Thyroid gland (tissue), 4 donors: ENCODE measurements at regions not wholly inside any gene's neighbourhood (a gene's known extent, or its start where the extent isn't known, plus 50 kb on each side); places are given as distances from the start of the nearest gene placed in this dataset.

Experiments
- DNase-seq, 2 donors: peaks; one replicate each; pipeline ENCODE4 v3.0.0-alpha.2; 2019
- H3K27ac ChIP-seq, 3 donors: fragments of 200-600 bp; sonication (generic); 1 replicate in 2 of 3; 2 replicates in 1 of 3; pipeline ENCODE4 v1.5.1; 2016 to 2019; ENCODE audit warnings: mild to moderate bottlenecking in 1 of 3, moderate library complexity in 1 of 3
- H3K27me3 ChIP-seq: fragments of 200-600 bp; sonication (generic); one replicate; pipeline ENCODE4 v1.5.1; 2019
- H3K36me3 ChIP-seq, 2 donors: fragments of 200-600 bp; sonication (generic); one replicate each; pipeline ENCODE4 v1.5.1; 2016 to 2019
- H3K4me1 ChIP-seq, 2 donors: fragments of 200-600 bp; sonication (generic); one replicate each; pipeline ENCODE4 v1.5.1; 2017 to 2019
- H3K4me3 ChIP-seq, 3 donors: fragments of 200-600 bp; sonication (generic); replicated peaks in 1 of 3; 1 replicate in 2 of 3; 2 replicates in 1 of 3; pipeline ENCODE4 v1.5.1; 2016; ENCODE audit warnings: mild to moderate bottlenecking in 1 of 3
- H3K9me3 ChIP-seq: fragments of 200-600 bp; sonication (generic); one replicate; pipeline ENCODE4 v1.5.1; 2017
- POLR2A ChIP-seq, 2 donors: fragments of 450-650 bp; IDR thresholded peaks; one replicate each; pipeline ENCODE4 v1.6.1; 2017; ENCODE audit warnings: antibody characterized with exemption in 2 of 2, mild to moderate bottlenecking in 2 of 2, moderate library complexity in 1 of 2
- WGBS, 2 donors: methylation state at CpG; one replicate each; pipeline ENCODE4 v1.1.5; 2017; 5-methylcytosine and 5-hydroxymethylcytosine counted together
- intact Hi-C: fragments of 100-400 bp; cut with DNase I; formaldehyde crosslinking; loops from one replicate; pipeline ENCODE4 v1.15.1; 2023
- TF ChIP-seq, protein P1 (sequence below), 6 experiments: fragments of 200-600 bp in 3 of 6; fragments of 450-650 bp in 3 of 6; sonication (generic) in 3 of 6; IDR thresholded peaks; one replicate each; pipeline ENCODE4 v1.5.1; 2016 to 2019; ENCODE audit warnings: antibody characterized with exemption in 6 of 6, mild to moderate bottlenecking in 2 of 6, inconsistent platforms in 1 of 6, moderate library complexity in 1 of 6

DNA sequence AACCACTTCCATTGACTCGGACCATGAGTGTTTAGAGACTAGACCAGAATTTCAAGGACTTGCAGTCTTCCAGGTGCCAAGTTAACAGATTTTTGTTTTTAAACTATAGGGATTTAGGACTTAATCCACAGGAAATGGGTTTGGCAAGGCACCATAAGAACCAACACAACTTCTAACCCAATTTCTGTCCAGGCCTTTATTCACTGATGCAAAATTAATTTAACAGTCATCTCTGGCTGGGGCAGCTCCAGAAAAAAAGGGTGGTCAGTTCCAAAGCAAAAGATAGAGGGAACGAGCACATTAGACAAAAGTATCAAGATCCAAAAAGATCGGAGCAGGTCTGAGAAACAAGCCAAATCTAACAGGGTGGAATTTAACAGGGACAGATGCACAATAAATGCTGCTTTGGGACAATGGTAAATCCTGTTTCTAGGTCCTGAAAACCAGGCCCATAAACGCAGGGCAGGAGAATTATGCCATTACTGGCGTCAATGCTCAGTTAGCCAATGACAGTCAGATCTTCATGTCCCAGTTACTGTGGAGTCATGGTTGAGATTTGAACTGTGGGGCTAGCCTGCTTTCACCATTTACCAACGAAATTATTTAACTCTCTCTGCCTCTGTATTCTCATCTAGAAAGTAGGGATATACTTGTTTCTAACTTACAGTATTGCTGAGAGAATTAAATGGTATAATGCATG is 590.8 kb upstream of the BRINP1 start:
- H3K27me3 ChIP-seq, result no peaks in the 10 kb centered on the region
- H3K27ac ChIP-seq, result peak overlapping the region in 1 of 3 donors; percentile 4
- TF ChIP-seq, protein P1, sequence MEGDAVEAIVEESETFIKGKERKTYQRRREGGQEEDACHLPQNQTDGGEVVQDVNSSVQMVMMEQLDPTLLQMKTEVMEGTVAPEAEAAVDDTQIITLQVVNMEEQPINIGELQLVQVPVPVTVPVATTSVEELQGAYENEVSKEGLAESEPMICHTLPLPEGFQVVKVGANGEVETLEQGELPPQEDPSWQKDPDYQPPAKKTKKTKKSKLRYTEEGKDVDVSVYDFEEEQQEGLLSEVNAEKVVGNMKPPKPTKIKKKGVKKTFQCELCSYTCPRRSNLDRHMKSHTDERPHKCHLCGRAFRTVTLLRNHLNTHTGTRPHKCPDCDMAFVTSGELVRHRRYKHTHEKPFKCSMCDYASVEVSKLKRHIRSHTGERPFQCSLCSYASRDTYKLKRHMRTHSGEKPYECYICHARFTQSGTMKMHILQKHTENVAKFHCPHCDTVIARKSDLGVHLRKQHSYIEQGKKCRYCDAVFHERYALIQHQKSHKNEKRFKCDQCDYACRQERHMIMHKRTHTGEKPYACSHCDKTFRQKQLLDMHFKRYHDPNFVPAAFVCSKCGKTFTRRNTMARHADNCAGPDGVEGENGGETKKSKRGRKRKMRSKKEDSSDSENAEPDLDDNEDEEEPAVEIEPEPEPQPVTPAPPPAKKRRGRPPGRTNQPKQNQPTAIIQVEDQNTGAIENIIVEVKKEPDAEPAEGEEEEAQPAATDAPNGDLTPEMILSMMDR (IDR thresholded peaks at IDR 0.05), result no peak
- TF ChIP-seq POLR2A (IDR thresholded peaks at IDR 0.05), result no peak
- H3K4me3 ChIP-seq, result no peak overlapping the region
- DNase-seq, result no peak
- peaks cover 9 to 10% of the 10 kb centered on the region in 2 donors for H3K4me1 ChIP-seq
- no peaks in the 10 kb centered on the region for H3K36me3 ChIP-seq
- intact Hi-C loops, result no loop called here
- no peaks in the 10 kb centered on the region for H3K9me3 ChIP-seq
- 68 to 82% methylated on average over 6 of the region's 6 CpGs for WGBS, 2 donors

DNA sequence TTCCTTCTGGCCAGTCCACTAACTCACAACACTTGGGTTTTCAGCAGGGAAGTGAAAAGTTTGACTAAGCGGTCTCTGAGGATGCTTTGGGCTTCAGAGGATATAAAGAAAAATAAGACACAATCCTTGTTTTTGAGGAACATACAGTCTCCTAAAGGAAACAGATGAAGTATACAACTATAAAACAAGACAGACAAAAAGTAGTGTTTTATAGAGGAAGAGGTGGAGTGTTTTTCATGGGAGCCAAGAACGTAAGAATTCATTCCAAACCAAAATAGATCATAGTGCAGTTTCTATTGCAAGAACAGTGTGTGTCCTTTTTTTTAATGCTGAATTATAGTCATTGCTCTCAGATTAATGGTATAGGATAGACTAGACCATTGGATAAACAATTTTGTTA is 586.9 kb upstream of the BRINP1 start:
- H3K27ac ChIP-seq, result no peak overlapping the region
- no peak overlapping the region for H3K4me3 ChIP-seq
- TF ChIP-seq, protein P1 (IDR thresholded peaks at IDR 0.05), result no peak
- H3K9me3 ChIP-seq, result no peaks in the 10 kb centered on the region
- no peak for DNase-seq
- peaks cover 6 to 9% of the 10 kb centered on the region in 2 donors for H3K4me1 ChIP-seq
- H3K36me3 ChIP-seq, result no peaks in the 10 kb centered on the region
- intact Hi-C loops, result no loop called here
- no peaks in the 10 kb centered on the region for H3K27me3 ChIP-seq
- WGBS, 2 donors, result 62 to 78% methylated on average over 2 of the region's 2 CpGs

DNA sequence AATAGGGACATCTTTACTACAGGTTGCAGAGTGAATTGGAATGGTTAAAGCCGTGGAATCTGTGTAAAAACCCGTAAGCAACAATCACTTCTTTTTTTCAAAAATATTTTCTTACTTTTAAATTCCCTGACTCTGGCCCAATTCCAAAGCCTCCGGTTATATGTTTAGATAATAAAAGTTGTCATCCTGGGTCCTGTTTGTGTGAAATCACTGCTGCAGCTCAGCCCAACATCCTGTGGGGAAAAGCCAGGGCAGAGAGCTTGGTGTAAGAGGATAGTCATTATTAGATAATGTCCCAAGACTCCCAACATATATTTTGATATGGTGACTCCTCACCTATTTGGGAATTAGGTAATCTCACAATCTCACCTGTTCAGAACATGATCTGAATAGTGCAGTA is 586.0 kb upstream of the BRINP1 start:
- Histone ChIP-seq H3K36me3 (no peaks in the 10 kb centered on the region), H3K27me3 (no peaks in the 10 kb centered on the region), H3K27ac (no peak overlapping the region), H3K9me3 (no peaks in the 10 kb centered on the region), H3K4me1 (peaks cover 14 to 17% of the 10 kb centered on the region in 2 donors), H3K4me3 (no peak overlapping the region)
- WGBS, 2 donors, result 50 to 51% methylated on average over 3 of the region's 3 CpGs
- no peak for TF ChIP-seq POLR2A (IDR thresholded peaks at IDR 0.05)
- TF ChIP-seq, protein P1 (IDR thresholded peaks at IDR 0.05), result no peak
- intact Hi-C loops, result no loop called here
- DNase-seq, result no peak

DNA sequence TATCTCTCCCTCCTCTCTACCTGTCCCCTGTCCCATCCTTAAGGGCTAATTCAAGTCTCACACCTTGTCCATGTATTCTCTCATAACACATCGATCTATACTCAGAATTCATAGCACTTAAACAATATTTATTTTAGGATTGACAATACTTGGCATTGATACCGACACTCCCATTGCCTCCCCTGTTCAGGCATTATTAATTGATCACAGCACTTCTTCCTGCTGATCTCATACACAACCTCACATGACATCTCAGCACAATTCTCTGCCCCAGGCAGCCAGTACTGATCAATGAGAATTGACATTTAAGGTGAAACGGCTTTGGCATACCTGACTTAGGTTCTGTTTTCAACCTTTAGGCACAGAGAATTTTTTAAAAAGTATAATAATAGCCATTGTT is 582.4 kb upstream of the BRINP1 start:
- Histone ChIP-seq H3K36me3 (no peaks in the 10 kb centered on the region), H3K27ac (peak overlapping the region; percentile 27 to 71 (median 55)), H3K4me3 (no peak overlapping the region), H3K4me1 (peaks cover 16 to 18% of the 10 kb centered on the region in 2 donors), H3K9me3 (no peaks in the 10 kb centered on the region), H3K27me3 (no peaks in the 10 kb centered on the region)
- TF ChIP-seq, protein P1 (IDR thresholded peaks at IDR 0.05), result no peak
- TF ChIP-seq POLR2A (IDR thresholded peaks at IDR 0.05), result no peak
- intact Hi-C loops, result no loop called here
- 76 to 83% methylated on average over 3 of the region's 3 CpGs for WGBS, 2 donors
- no peak for DNase-seq

DNA sequence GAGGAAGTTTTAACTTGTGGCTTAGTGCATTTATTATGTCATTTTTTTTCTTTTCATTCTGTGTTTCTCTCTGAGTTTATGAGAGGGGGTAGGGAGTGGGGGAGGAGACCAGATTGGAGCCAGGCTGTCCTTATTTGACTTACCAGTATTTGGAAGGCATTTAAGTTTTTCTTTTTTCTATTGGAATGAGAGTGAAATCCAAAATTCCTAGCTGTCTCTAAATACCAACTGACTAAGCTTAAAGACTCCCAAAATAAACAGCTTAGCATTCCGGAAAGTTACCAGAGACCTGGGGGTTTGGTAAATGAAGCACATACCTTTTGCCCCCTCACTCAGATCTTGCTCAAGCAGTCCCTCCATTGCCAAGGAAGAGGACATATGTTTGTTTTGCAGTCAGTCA is 581.9 kb upstream of the BRINP1 start:
- H3K4me3 ChIP-seq, result no peak overlapping the region
- no peak for TF ChIP-seq POLR2A (IDR thresholded peaks at IDR 0.05)
- TF ChIP-seq, protein P1 (IDR thresholded peaks at IDR 0.05), result no peak
- intact Hi-C loops, result no loop called here
- no peaks in the 10 kb centered on the region for H3K36me3 ChIP-seq
- H3K9me3 ChIP-seq, result no peaks in the 10 kb centered on the region
- peak in 1 of 2 donors; percentile 12 for DNase-seq
- 14 to 20% methylated on average over 1 of the region's 1 CpG for WGBS, 2 donors
- peaks cover 16 to 18% of the 10 kb centered on the region in 2 donors for H3K4me1 ChIP-seq
- peak overlapping the region; percentile 27 to 71 (median 55) for H3K27ac ChIP-seq
- H3K27me3 ChIP-seq, result no peaks in the 10 kb centered on the region
